Activated CD8-positive, alpha-beta memory T cell treated with anti-CD3 and anti-CD28 coated beads, Interleukin-2, amount 50 U/mL, for 24 hours (primary cell): ENCODE measurements at regions not wholly inside any gene's neighbourhood (a gene's known extent, or its start where the extent isn't known, plus 50 kb on each side); places are given as distances from the start of the nearest gene placed in this dataset.

ENCODE experiments used
- DNase-seq: peaks from one replicate; pipeline ENCODE4 v3.0.0-alpha.2; 2020; ENCODE audit errors: extremely low read depth

DNA sequence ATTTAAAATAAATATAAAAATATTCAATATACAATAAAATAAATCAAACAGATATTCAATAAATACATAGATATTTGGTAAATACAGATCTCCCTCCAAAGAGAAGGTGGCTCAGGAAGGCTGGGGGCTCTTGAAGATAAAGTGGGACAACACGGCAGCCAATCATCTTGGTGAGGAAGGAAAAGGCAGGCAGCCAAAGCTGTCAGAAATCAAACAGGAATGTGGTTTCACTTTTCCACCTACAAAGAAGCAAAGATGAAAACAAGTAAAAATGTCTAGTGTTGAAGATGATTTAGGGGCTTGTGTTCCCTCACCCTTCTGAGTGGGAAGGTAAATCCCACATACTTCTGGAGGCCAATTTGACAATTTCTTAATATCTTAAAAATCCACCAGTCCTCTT lies 85.7 kb downstream of the B3GNT2 start:
- no peak for DNase-seq

GRCh38 chr2:62277688-62278087 lies 81.8 kb downstream of the B3GNT2 start:
- DNase-seq: no peak
